SK-N-SH (cell line): ENCODE measurements at regions not wholly inside any gene's neighbourhood (a gene's known extent, or its start where the extent isn't known, plus 50 kb on each side); places are given as distances from the start of the nearest gene placed in this dataset.

Source experiments
- CTCF ChIA-PET: fragments of 300-600, 350-600 bp; formaldehyde crosslinking; extraction: SDS; loops from one replicate; lab custom pipeline; 2021; lab: Yijun Ruan, JAX
- POLR2A ChIA-PET: fragments of 350-600 bp; sonication (Branson Sonifier 250); formaldehyde crosslinking; extraction: SDS; loops from one replicate; lab custom pipeline; 2020; ENCODE audit warnings: antibody characterized with exemption, inconsistent platforms; lab: Yijun Ruan, JAX
- DNase-seq: peaks from one replicate; pipeline ENCODE4 v3.0.0; 2012
- H2AFZ ChIP-seq: fragments of 200-600 bp; sonication (generic); 2 replicates; pipeline ENCODE4 v1.8.1; 2016; ENCODE audit warnings: antibody characterized with exemption, mild to moderate bottlenecking, low read depth
- H3F3A ChIP-seq: fragments of 200-600 bp; sonication (generic); replicated peaks from 2 replicates; pipeline ENCODE3; 2016; ENCODE audit warnings: antibody characterized with exemption, mild to moderate bottlenecking; ENCODE audit not compliant: insufficient read depth
- H3K27ac ChIP-seq, 2 experiments: fragments of 200-500 bp in 1 of 2; fragments of 200-600 bp in 1 of 2; sonication (Bioruptor generic) in 1 of 2; sonication (generic), shearing (Covaris generic) in 1 of 2; 2 replicates each; pipeline versions ENCODE4 v1.5.1 to v1.6.1; 2014 to 2016; ENCODE audit warnings: low read depth in 2 of 2, inconsistent platforms in 1 of 2, low read length in 1 of 2, mild to moderate bottlenecking in 1 of 2, mixed read lengths in 1 of 2
- H3K27me3 ChIP-seq: fragments of 200-600 bp; sonication (generic), shearing (Covaris generic); 2 replicates; pipeline ENCODE4 v1.6.1; 2016; ENCODE audit warnings: mixed run types; ENCODE audit not compliant: insufficient read depth
- H3K36me3 ChIP-seq, 2 experiments: fragments of 200-500 bp in 1 of 2; fragments of 200-600 bp in 1 of 2; sonication (Bioruptor generic) in 1 of 2; sonication (generic) in 1 of 2; replicated peaks in 1 of 2; 2 replicates each; pipeline versions ENCODE3 to v1.5.1; 2014 to 2016; ENCODE audit warnings: low read length in 1 of 2, mild to moderate bottlenecking in 1 of 2; ENCODE audit not compliant: insufficient read depth in 2 of 2, control insufficient read depth in 1 of 2
- H3K4me1 ChIP-seq, 2 experiments: fragments of 200-500 bp in 1 of 2; fragments of 200-600 bp in 1 of 2; sonication (Bioruptor generic) in 1 of 2; sonication (generic), shearing (Covaris generic) in 1 of 2; 2 replicates each; pipeline versions ENCODE4 v1.5.1 to v1.6.1; 2014 to 2016; ENCODE audit warnings: low read depth in 1 of 2, low read length in 1 of 2, mixed run types in 1 of 2; ENCODE audit not compliant: insufficient read depth in 2 of 2, control insufficient read depth in 1 of 2
- H3K4me2 ChIP-seq: fragments of 200-600 bp; sonication (generic), shearing (Covaris generic); 2 replicates; pipeline ENCODE4 v1.6.1; 2017; ENCODE audit warnings: mixed run types
- H3K4me3 ChIP-seq, 2 experiments: fragments of 200-500 bp in 1 of 2; fragments of 200-600 bp in 1 of 2; sonication (Bioruptor generic) in 1 of 2; sonication (generic), shearing (Covaris generic) in 1 of 2; 2 replicates each; pipeline versions ENCODE4 v1.5.1 to v1.8.1; 2014 to 2016; ENCODE audit warnings: low read depth in 2 of 2, inconsistent platforms in 1 of 2, low read length in 1 of 2, mild to moderate bottlenecking in 1 of 2, mixed read lengths in 1 of 2, moderate library complexity in 1 of 2
- H3K79me2 ChIP-seq: fragments of 200-600 bp; sonication (generic); 2 replicates; pipeline ENCODE4 v1.8.1; 2017; ENCODE audit warnings: mild to moderate bottlenecking; ENCODE audit not compliant: insufficient read depth
- H3K9ac ChIP-seq: fragments of 200-600 bp; sonication (generic); 2 replicates; pipeline ENCODE4 v1.6.1; 2017; ENCODE audit warnings: mixed run types
- H3K9me2 ChIP-seq: fragments of 200-600 bp; sonication (generic); 2 replicates; pipeline ENCODE4 v1.6.1; 2017; ENCODE audit warnings: mixed run types
- H3K9me3 ChIP-seq: fragments of 200-600 bp; sonication (generic); 2 replicates; pipeline ENCODE4 v1.6.1; 2017; ENCODE audit warnings: mixed run types, mild to moderate bottlenecking, moderate library complexity
- H4K20me1 ChIP-seq: fragments of 200-600 bp; sonication (generic); 2 replicates; pipeline ENCODE4 v1.6.1; 2017; ENCODE audit warnings: mild to moderate bottlenecking, mixed run types; ENCODE audit not compliant: insufficient read depth
- FOXM1 ChIP-seq: IDR thresholded peaks from 2 replicates; pipeline ENCODE4 v1.4.0; 2012; ENCODE audit warnings: low read depth, mild to moderate bottlenecking
- GATA2 ChIP-seq: sonication (generic); formaldehyde crosslinking; IDR thresholded peaks from 2 replicates; pipeline ENCODE4 v1.5.0; 2020; ENCODE audit warnings: mild to moderate bottlenecking, missing genetic modification reagents
- JUND ChIP-seq: IDR thresholded peaks from 2 replicates; pipeline ENCODE4 v1.4.0; 2012
- MEF2A ChIP-seq: IDR thresholded peaks from 2 replicates; pipeline ENCODE4 v1.4.0; 2012; ENCODE audit warnings: low read depth, borderline replicate concordance
- MXI1 ChIP-seq: IDR thresholded peaks from 2 replicates; pipeline ENCODE4 v1.6.1; 2012; ENCODE audit warnings: mild to moderate bottlenecking, low read depth, low read length, improper control_type of control experiment
- NFIC ChIP-seq: IDR thresholded peaks from 2 replicates; pipeline ENCODE4 v1.4.0; 2012; ENCODE audit warnings: borderline replicate concordance
- NRF1 ChIP-seq: IDR thresholded peaks from 2 replicates; pipeline ENCODE4 v1.6.1; 2012; ENCODE audit warnings: low read depth, mild to moderate bottlenecking, low read length
- POLR2AphosphoS5 ChIP-seq: IDR thresholded peaks from 2 replicates; pipeline ENCODE4 v1.6.1; 2012; ENCODE audit warnings: low read depth, low read length
- RCOR1 ChIP-seq: fragments of 150-350 bp; IDR thresholded peaks from 2 replicates; pipeline ENCODE4 v1.6.1; 2017; ENCODE audit warnings: antibody characterized with exemption, low read length
- SMC3 ChIP-seq: IDR thresholded peaks from 2 replicates; pipeline ENCODE4 v1.6.1; 2012; ENCODE audit warnings: low read depth, low read length, improper control_type of control experiment
- WGBS: methylation state at CpG from one replicate; pipeline ENCODE4 v1.1.6; 2017; ENCODE audit warnings: low lambda C conversion rate; 5-methylcytosine and 5-hydroxymethylcytosine counted together
- TF ChIP-seq, protein P1 (sequence below): IDR thresholded peaks from 2 replicates; pipeline ENCODE4 v1.4.0; 2012; ENCODE audit warnings: low read depth, borderline replicate concordance
- TF ChIP-seq, protein P2 (sequence below): fragments of 200-600 bp; sonication (generic); IDR thresholded peaks from 2 replicates; pipeline ENCODE4 v1.6.1; 2017; ENCODE audit warnings: antibody characterized with exemption, mild to moderate bottlenecking, moderate library complexity
- TF ChIP-seq, protein P3 (sequence below): IDR thresholded peaks from 2 replicates; pipeline ENCODE4; 2012
- TF ChIP-seq, protein P4 (sequence below): IDR thresholded peaks from 2 replicates; pipeline ENCODE4 v1.4.0; 2012; ENCODE audit warnings: low read depth, borderline replicate concordance

DNA sequence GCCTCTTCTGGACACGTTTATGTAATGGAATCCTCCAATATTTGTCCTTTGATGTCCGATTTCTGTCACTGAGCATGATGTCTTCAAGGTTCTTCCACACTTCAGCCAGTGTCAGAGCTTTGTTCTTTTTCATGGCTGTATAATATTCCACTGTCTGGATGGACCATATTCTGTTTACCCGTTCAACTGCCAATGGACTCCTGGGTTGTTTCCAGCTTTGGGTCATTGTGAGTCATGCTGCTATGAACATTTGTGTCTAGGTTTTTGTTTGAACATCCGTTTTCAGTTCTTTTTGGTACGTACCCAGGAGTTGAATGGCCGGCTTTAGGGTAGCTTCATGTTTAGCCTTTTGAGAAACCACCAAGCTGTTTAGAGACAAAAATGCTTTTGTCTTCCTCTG is 93.2 kb downstream of the SHOX start:
- no peak overlapping the region for H3K4me2 ChIP-seq
- CTCF ChIA-PET, result no interaction called here
- H2AFZ ChIP-seq, result no peak overlapping the region
- POLR2A ChIA-PET, result no interaction called here
- H3F3A ChIP-seq, result no peaks in the 10 kb centered on the region
- 31% methylated on average over 6 of the region's 6 CpGs for WGBS
- H3K4me3 ChIP-seq, result no peak overlapping the region
- H3K36me3 ChIP-seq, result no peaks in the 10 kb centered on the region
- no peaks in the 10 kb centered on the region for H3K4me1 ChIP-seq
- H3K27ac ChIP-seq, result no peak overlapping the region
- no peaks in the 10 kb centered on the region for H3K9me2 ChIP-seq
- TF ChIP-seq FOXM1, result no peak
- no peak for TF ChIP-seq SMC3
- TF ChIP-seq MEF2A, result no peak
- TF ChIP-seq, protein P1, sequence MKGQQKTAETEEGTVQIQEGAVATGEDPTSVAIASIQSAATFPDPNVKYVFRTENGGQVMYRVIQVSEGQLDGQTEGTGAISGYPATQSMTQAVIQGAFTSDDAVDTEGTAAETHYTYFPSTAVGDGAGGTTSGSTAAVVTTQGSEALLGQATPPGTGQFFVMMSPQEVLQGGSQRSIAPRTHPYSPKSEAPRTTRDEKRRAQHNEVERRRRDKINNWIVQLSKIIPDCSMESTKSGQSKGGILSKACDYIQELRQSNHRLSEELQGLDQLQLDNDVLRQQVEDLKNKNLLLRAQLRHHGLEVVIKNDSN, result no peak
- no peak for TF ChIP-seq RCOR1
- no peak for TF ChIP-seq NFIC
- no peak for TF ChIP-seq JUND
- TF ChIP-seq, protein P2, sequence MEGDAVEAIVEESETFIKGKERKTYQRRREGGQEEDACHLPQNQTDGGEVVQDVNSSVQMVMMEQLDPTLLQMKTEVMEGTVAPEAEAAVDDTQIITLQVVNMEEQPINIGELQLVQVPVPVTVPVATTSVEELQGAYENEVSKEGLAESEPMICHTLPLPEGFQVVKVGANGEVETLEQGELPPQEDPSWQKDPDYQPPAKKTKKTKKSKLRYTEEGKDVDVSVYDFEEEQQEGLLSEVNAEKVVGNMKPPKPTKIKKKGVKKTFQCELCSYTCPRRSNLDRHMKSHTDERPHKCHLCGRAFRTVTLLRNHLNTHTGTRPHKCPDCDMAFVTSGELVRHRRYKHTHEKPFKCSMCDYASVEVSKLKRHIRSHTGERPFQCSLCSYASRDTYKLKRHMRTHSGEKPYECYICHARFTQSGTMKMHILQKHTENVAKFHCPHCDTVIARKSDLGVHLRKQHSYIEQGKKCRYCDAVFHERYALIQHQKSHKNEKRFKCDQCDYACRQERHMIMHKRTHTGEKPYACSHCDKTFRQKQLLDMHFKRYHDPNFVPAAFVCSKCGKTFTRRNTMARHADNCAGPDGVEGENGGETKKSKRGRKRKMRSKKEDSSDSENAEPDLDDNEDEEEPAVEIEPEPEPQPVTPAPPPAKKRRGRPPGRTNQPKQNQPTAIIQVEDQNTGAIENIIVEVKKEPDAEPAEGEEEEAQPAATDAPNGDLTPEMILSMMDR, result no peak
- no peak for TF ChIP-seq MXI1
- TF ChIP-seq GATA2 (CRISPR knock-in tag), result no peak
- no peaks in the 10 kb centered on the region for H3K9me3 ChIP-seq
- no peaks in the 10 kb centered on the region for H3K27me3 ChIP-seq
- H3K79me2 ChIP-seq, result no peaks in the 10 kb centered on the region; the same call in 1 of the 2 replicates
- no peaks in the 10 kb centered on the region for H4K20me1 ChIP-seq
- no peak for DNase-seq
- no peak overlapping the region for H3K9ac ChIP-seq

DNA sequence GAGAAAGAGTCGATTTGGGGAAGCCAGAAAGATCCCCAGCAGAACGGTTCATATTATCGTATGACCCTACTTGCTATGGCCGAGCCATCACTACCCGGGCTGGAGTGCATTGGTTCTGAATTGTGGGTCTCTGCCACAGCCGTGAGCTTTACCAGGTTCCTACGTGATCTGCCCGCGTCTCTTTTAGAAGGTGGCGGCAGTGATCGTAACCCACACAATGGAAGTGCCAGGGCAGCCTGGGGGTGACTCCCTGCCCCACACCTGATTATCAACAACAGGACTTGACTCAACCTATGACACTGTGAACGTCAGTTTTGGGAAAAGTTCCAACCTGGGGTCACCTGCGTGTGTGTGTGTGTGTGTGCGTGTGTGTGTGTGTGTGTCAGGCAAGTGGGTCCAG is 90.8 kb downstream of the SHOX start:
- CTCF ChIA-PET, result no interaction called here
- WGBS, result 52% methylated on average over 13 of the region's 14 CpGs

More for the DNA sequence above, 90.8 kb downstream of the SHOX start:
- Histone ChIP-seq H3K9me3 (no peaks in the 10 kb centered on the region), H4K20me1 (no peaks in the 10 kb centered on the region), H3K4me3 (no peak overlapping the region), H3K27ac (no peak overlapping the region), H3K9ac (no peak overlapping the region), H3F3A (no peaks in the 10 kb centered on the region), H2AFZ (no peak overlapping the region), H3K79me2 (no peaks in the 10 kb centered on the region; the same call in 1 of the 2 replicates), H3K4me2 (no peak overlapping the region), H3K9me2 (no peaks in the 10 kb centered on the region), H3K36me3 (no peaks in the 10 kb centered on the region), H3K4me1 (no peaks in the 10 kb centered on the region), H3K27me3 (no peaks in the 10 kb centered on the region)
- POLR2A ChIA-PET, result no interaction called here
- no peak for DNase-seq
- TF ChIP-seq POLR2AphosphoS5 (no peak), MXI1 (no peak), SMC3 (no peak), MEF2A (no peak), NRF1 (no peak)
- TF ChIP-seq, protein P3, sequence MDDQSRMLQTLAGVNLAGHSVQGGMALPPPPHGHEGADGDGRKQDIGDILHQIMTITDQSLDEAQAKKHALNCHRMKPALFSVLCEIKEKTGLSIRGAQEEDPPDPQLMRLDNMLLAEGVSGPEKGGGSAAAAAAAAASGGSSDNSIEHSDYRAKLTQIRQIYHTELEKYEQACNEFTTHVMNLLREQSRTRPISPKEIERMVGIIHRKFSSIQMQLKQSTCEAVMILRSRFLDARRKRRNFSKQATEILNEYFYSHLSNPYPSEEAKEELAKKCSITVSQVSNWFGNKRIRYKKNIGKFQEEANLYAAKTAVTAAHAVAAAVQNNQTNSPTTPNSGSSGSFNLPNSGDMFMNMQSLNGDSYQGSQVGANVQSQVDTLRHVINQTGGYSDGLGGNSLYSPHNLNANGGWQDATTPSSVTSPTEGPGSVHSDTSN, result no peak
- TF ChIP-seq, protein P4, sequence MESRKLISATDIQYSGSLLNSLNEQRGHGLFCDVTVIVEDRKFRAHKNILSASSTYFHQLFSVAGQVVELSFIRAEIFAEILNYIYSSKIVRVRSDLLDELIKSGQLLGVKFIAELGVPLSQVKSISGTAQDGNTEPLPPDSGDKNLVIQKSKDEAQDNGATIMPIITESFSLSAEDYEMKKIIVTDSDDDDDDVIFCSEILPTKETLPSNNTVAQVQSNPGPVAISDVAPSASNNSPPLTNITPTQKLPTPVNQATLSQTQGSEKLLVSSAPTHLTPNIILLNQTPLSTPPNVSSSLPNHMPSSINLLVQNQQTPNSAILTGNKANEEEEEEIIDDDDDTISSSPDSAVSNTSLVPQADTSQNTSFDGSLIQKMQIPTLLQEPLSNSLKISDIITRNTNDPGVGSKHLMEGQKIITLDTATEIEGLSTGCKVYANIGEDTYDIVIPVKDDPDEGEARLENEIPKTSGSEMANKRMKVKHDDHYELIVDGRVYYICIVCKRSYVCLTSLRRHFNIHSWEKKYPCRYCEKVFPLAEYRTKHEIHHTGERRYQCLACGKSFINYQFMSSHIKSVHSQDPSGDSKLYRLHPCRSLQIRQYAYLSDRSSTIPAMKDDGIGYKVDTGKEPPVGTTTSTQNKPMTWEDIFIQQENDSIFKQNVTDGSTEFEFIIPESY, result no peak
